NCI-H1105 treated with DMSO at 0.1 percent for 48 hours (cell line): ENCODE measurements at regions not wholly inside any gene's neighbourhood (a gene's known extent, or its start where the extent isn't known, plus 50 kb on each side); places are given as distances from the start of the nearest gene placed in this dataset.

Experiments
- DNase-seq: peaks from one replicate; lab custom pipeline; 2025; lab: John Stamatoyannopoulos, UW

GRCh38 chr11:92317721-92318120 is 93.1 kb downstream of the FAT3 start:
- no peak for DNase-seq

- DNase-seq, result no peak
These were observed 97.6 kb downstream of the FAT3 start for GRCh38 chr11:92322225-92322624.

GRCh38 chr11:92324890-92325289 is 100.3 kb downstream of the FAT3 start:
- no peak for DNase-seq

- no peak for DNase-seq
These were observed 100.8 kb downstream of the FAT3 start for GRCh38 chr11:92325416-92325815.

GRCh38 chr11:92329137-92329536 is 104.5 kb downstream of the FAT3 start:
- DNase-seq, result no peak

GRCh38 chr11:92329646-92330045 is 105.0 kb downstream of the FAT3 start:
- DNase-seq, result no peak

- DNase-seq, result no peak
These were observed 105.5 kb downstream of the FAT3 start for GRCh38 chr11:92330114-92330513.

- no peak for DNase-seq
These were observed 108.4 kb downstream of the FAT3 start for GRCh38 chr11:92332986-92333385.

GRCh38 chr11:92340839-92341238 is 116.2 kb downstream of the FAT3 start:
- DNase-seq, result no peak

- DNase-seq, result no peak
These were observed 117.6 kb downstream of the FAT3 start for GRCh38 chr11:92342034-92342720.

GRCh38 chr11:92342886-92343285 is 118.3 kb downstream of the FAT3 start:
- DNase-seq, result no peak

GRCh38 chr11:92346220-92346619 is 121.6 kb downstream of the FAT3 start:
- no peak for DNase-seq

- DNase-seq, result no peak
These were observed 122.8 kb downstream of the FAT3 start for GRCh38 chr11:92347454-92347853.

GRCh38 chr11:92349486-92350156 is 125.0 kb downstream of the FAT3 start:
- DNase-seq, result no peak

- DNase-seq, result no peak
These were observed 132.7 kb downstream of the FAT3 start for GRCh38 chr11:92357344-92357743.

- DNase-seq, result no peak
These were observed 133.2 kb downstream of the FAT3 start for GRCh38 chr11:92357841-92358240.

- DNase-seq, result no peak
These were observed 136.9 kb downstream of the FAT3 start for GRCh38 chr11:92361551-92361950.

GRCh38 chr11:92362989-92363388 is 138.4 kb downstream of the FAT3 start:
- peak; percentile 57 for DNase-seq

GRCh38 chr11:92364177-92364576 is 139.6 kb downstream of the FAT3 start:
- DNase-seq, result no peak

- DNase-seq, result no peak
These were observed 151.6 kb downstream of the FAT3 start for GRCh38 chr11:92376146-92376599.

GRCh38 chr11:92376680-92377079 is 152.1 kb downstream of the FAT3 start:
- DNase-seq, result no peak

- DNase-seq, result no peak
These were observed 156.3 kb downstream of the FAT3 start for GRCh38 chr11:92380882-92381281.

- no peak for DNase-seq
These were observed 157.7 kb downstream of the FAT3 start for GRCh38 chr11:92382311-92382710.

- DNase-seq, result no peak
These were observed 158.8 kb downstream of the FAT3 start for GRCh38 chr11:92383430-92383829.
